ENCODE measurements at regions not wholly inside any gene's neighbourhood (a gene's known extent, or its start where the extent isn't known, plus 50 kb on each side); places are given as distances from the start of the nearest gene placed in this dataset.

DNA sequence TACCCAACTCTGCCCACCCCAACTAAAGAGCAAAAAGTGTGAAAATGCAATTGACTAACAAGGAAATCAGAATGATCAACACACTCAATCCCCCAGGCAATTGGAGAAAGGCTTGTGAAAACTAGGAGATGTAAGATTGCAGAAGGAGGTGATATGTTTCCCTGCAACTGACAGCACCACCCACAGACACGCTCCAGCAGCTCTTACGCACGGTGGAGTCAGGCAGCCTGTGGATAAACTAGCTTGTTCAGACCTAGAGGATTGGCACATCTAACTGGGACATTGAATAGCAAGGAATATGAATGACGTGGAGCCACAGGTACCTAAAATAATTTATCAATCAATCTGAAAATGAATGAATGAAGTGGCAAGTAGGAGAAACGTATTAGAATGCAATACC, 125.7 kb upstream of the MYO3A start:
- Histone ChIP-seq H3K4me3 (ENCODE audit: low read depth in 1 of 2, low read length in 2 of 2) (no peak overlapping the region), H3K4me1 (ENCODE audit: control insufficient read depth in 1 of 2, insufficient read depth in 2 of 2, low read length in 2 of 2) (no peaks in the 10 kb centered on the region), H3K36me3 (ENCODE audit: control insufficient read depth in 1 of 2, insufficient read depth in 2 of 2, low read length in 2 of 2) (no peaks in the 10 kb centered on the region), H3K9me3 (ENCODE audit: control insufficient read depth in 1 of 2, low read length in 2 of 2) (no peaks in the 10 kb centered on the region), H3K27me3 (ENCODE audit: low read depth, low read length) (no peaks in the 10 kb centered on the region), H3K27ac (ENCODE audit: low read length) (no peak overlapping the region)

DNA sequence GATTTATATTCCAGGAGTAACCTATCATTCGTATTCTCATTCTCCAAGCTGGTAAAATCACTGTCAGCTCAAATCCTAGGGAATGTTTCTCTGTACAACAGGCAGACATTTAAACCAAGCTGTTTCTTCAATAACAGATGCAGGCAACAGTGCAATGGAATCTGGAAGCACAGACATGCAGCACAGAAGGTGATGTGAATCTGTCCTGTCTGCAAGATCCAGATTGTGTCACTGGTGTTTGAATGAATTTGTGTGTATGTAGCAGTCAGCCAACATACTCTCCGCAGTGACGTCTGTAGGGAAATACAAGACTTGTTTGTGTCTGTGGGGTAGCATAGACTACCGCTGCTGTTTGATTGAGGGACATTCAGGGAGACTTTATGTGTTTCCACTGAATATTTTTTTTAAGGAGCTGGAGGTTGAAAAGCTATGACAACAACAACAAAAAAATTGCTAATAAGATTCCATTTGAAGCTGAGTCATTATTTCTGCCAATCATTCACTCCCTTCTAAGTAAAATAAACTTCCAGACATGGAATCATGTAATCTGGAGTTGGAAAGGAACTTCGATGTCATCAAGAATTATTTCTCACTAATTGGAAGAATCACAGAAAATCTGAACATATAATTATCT, 122.9 kb upstream of the MYO3A start:
- no peak overlapping the region for H3K27ac ChIP-seq (ENCODE audit: low read length)
- no peaks in the 10 kb centered on the region for H3K4me1 ChIP-seq (ENCODE audit: control insufficient read depth in 1 of 2, insufficient read depth in 2 of 2, low read length in 2 of 2)
- no peaks in the 10 kb centered on the region for H3K36me3 ChIP-seq (ENCODE audit: control insufficient read depth in 1 of 2, insufficient read depth in 2 of 2, low read length in 2 of 2)
- no peaks in the 10 kb centered on the region for H3K27me3 ChIP-seq (ENCODE audit: low read depth, low read length)
- H3K9me3 ChIP-seq (ENCODE audit: control insufficient read depth in 1 of 2, low read length in 2 of 2), result no peaks in the 10 kb centered on the region
- H3K4me3 ChIP-seq (ENCODE audit: low read depth in 1 of 2, low read length in 2 of 2), result no peak overlapping the region

DNA sequence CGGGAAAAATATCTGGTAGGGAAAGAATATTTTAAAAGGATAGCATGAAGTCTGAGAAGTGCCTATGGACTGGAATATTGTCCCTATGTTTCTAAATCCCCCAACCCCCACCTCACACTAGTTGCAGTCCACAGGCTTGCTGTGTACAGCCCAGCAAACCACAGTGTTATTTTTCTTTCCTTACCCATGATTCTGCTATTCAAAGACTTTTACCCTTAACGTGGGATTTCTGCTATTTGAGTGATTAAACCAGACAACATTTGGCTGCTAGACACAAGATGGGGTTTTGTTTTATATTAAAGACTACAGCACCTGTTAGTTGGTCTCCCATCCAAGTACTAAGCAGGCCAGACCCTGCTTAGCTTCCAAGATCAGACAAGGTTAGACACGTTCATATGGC, 120.5 kb upstream of the MYO3A start:
- H3K27ac ChIP-seq (ENCODE audit: low read length), result no peak overlapping the region
- H3K4me3 ChIP-seq (ENCODE audit: low read depth in 1 of 2, low read length in 2 of 2), result no peak overlapping the region
- H3K9me3 ChIP-seq (ENCODE audit: control insufficient read depth in 1 of 2, low read length in 2 of 2), result no peaks in the 10 kb centered on the region
- H3K27me3 ChIP-seq (ENCODE audit: low read depth, low read length), result no peaks in the 10 kb centered on the region
- H3K36me3 ChIP-seq (ENCODE audit: control insufficient read depth in 1 of 2, insufficient read depth in 2 of 2, low read length in 2 of 2), result no peaks in the 10 kb centered on the region
- no peaks in the 10 kb centered on the region for H3K4me1 ChIP-seq (ENCODE audit: control insufficient read depth in 1 of 2, insufficient read depth in 2 of 2, low read length in 2 of 2)

GRCh38 chr10:25815236-25815635, 118.8 kb upstream of the MYO3A start:
- Histone ChIP-seq H3K4me3 (ENCODE audit: low read depth in 1 of 2, low read length in 2 of 2) (no peak overlapping the region), H3K4me1 (ENCODE audit: control insufficient read depth in 1 of 2, insufficient read depth in 2 of 2, low read length in 2 of 2) (no peaks in the 10 kb centered on the region), H3K9me3 (ENCODE audit: control insufficient read depth in 1 of 2, low read length in 2 of 2) (no peaks in the 10 kb centered on the region)

GRCh38 chr10:25815999-25816768, 117.8 kb upstream of the MYO3A start:
- Histone ChIP-seq H3K27ac (ENCODE audit: low read length) (no peak overlapping the region), H3K27me3 (ENCODE audit: low read depth, low read length) (no peaks in the 10 kb centered on the region), H3K4me3 (ENCODE audit: low read depth in 1 of 2, low read length in 2 of 2) (no peak overlapping the region), H3K9me3 (ENCODE audit: control insufficient read depth in 1 of 2, low read length in 2 of 2) (no peaks in the 10 kb centered on the region), H3K4me1 (ENCODE audit: control insufficient read depth in 1 of 2, insufficient read depth in 2 of 2, low read length in 2 of 2) (no peaks in the 10 kb centered on the region), H3K36me3 (ENCODE audit: control insufficient read depth in 1 of 2, insufficient read depth in 2 of 2, low read length in 2 of 2) (no peaks in the 10 kb centered on the region)

More at GRCh38 chr10:25815236-25815635, 118.8 kb upstream of the MYO3A start:
- H3K27ac ChIP-seq (ENCODE audit: low read length), result no peak overlapping the region
- H3K36me3 ChIP-seq (ENCODE audit: control insufficient read depth in 1 of 2, insufficient read depth in 2 of 2, low read length in 2 of 2), result no peaks in the 10 kb centered on the region
- H3K27me3 ChIP-seq (ENCODE audit: low read depth, low read length), result no peaks in the 10 kb centered on the region

GRCh38 chr10:25817200-25817599, 116.8 kb upstream of the MYO3A start:
- Histone ChIP-seq H3K4me3 (ENCODE audit: low read depth in 1 of 2, low read length in 2 of 2) (no peak overlapping the region), H3K36me3 (ENCODE audit: control insufficient read depth in 1 of 2, insufficient read depth in 2 of 2, low read length in 2 of 2) (no peaks in the 10 kb centered on the region), H3K4me1 (ENCODE audit: control insufficient read depth in 1 of 2, insufficient read depth in 2 of 2, low read length in 2 of 2) (no peaks in the 10 kb centered on the region), H3K27me3 (ENCODE audit: low read depth, low read length) (no peaks in the 10 kb centered on the region), H3K9me3 (ENCODE audit: control insufficient read depth in 1 of 2, low read length in 2 of 2) (no peaks in the 10 kb centered on the region), H3K27ac (ENCODE audit: low read length) (no peak overlapping the region)

GRCh38 chr10:25818751-25819150, 115.3 kb upstream of the MYO3A start:
- H3K4me1 ChIP-seq (ENCODE audit: control insufficient read depth in 1 of 2, insufficient read depth in 2 of 2, low read length in 2 of 2), result no peaks in the 10 kb centered on the region
- H3K4me3 ChIP-seq (ENCODE audit: low read depth in 1 of 2, low read length in 2 of 2), result no peak overlapping the region
- H3K9me3 ChIP-seq (ENCODE audit: control insufficient read depth in 1 of 2, low read length in 2 of 2), result no peaks in the 10 kb centered on the region
- H3K36me3 ChIP-seq (ENCODE audit: control insufficient read depth in 1 of 2, insufficient read depth in 2 of 2, low read length in 2 of 2), result no peaks in the 10 kb centered on the region
- no peak overlapping the region for H3K27ac ChIP-seq (ENCODE audit: low read length)
- H3K27me3 ChIP-seq (ENCODE audit: low read depth, low read length), result no peaks in the 10 kb centered on the region

GRCh38 chr10:25820472-25820871, 113.6 kb upstream of the MYO3A start:
- Histone ChIP-seq H3K36me3 (ENCODE audit: control insufficient read depth in 1 of 2, insufficient read depth in 2 of 2, low read length in 2 of 2) (no peaks in the 10 kb centered on the region), H3K9me3 (ENCODE audit: control insufficient read depth in 1 of 2, low read length in 2 of 2) (no peaks in the 10 kb centered on the region), H3K27me3 (ENCODE audit: low read depth, low read length) (no peaks in the 10 kb centered on the region), H3K4me3 (ENCODE audit: low read depth in 1 of 2, low read length in 2 of 2) (no peak overlapping the region), H3K27ac (ENCODE audit: low read length) (no peak overlapping the region), H3K4me1 (ENCODE audit: control insufficient read depth in 1 of 2, insufficient read depth in 2 of 2, low read length in 2 of 2) (no peaks in the 10 kb centered on the region)

DNA sequence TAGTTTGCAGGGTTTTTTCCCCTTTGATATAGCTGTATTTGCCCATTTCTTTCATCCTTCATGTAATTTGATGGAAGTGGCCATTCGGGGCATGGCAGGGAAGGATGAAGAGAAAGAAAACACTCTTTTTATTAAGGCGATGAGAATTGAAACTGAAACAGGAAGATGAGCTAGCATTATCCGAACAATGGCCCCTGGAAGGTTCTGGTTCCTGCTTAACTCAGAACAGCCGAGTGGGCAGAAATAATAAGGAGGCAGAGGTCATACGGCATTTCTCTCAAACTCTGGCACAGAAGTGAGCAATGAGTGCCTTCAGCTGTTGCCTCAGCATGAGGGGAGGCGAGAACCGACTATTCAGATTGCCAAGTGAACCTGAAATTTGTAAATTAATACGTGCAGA, 113.2 kb upstream of the MYO3A start:
- no peaks in the 10 kb centered on the region for H3K4me1 ChIP-seq (ENCODE audit: control insufficient read depth in 1 of 2, insufficient read depth in 2 of 2, low read length in 2 of 2)
- H3K27me3 ChIP-seq (ENCODE audit: low read depth, low read length), result no peaks in the 10 kb centered on the region
- H3K4me3 ChIP-seq (ENCODE audit: low read depth in 1 of 2, low read length in 2 of 2), result no peak overlapping the region
- H3K27ac ChIP-seq (ENCODE audit: low read length), result no peak overlapping the region
- no peaks in the 10 kb centered on the region for H3K9me3 ChIP-seq (ENCODE audit: control insufficient read depth in 1 of 2, low read length in 2 of 2)
- no peaks in the 10 kb centered on the region for H3K36me3 ChIP-seq (ENCODE audit: control insufficient read depth in 1 of 2, insufficient read depth in 2 of 2, low read length in 2 of 2)

DNA sequence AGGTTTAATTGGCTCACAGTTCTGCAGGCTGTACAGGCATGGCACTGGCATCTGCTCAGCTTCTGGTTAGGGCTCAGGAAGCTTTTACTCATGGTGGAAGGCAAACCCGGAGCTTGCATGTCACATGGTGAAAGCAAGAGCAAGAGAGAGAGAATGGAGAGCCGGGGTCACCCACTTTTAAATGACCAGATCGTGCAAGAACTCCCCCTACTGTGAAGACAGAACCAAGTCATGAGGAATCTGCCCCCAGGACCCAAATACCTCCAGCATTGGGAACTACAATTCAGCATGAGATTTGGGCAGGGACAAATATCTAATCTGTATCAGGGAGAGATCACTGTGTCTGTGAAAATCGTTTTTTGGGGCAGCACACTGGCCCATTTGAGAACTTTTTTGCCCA, 110.0 kb upstream of the MYO3A start:
- no peaks in the 10 kb centered on the region for H3K9me3 ChIP-seq (ENCODE audit: control insufficient read depth in 1 of 2, low read length in 2 of 2)
- H3K4me1 ChIP-seq (ENCODE audit: control insufficient read depth in 1 of 2, insufficient read depth in 2 of 2, low read length in 2 of 2), result no peaks in the 10 kb centered on the region
- no peaks in the 10 kb centered on the region for H3K27me3 ChIP-seq (ENCODE audit: low read depth, low read length)
- H3K4me3 ChIP-seq (ENCODE audit: low read depth in 1 of 2, low read length in 2 of 2), result no peak overlapping the region
- no peaks in the 10 kb centered on the region for H3K36me3 ChIP-seq (ENCODE audit: control insufficient read depth in 1 of 2, insufficient read depth in 2 of 2, low read length in 2 of 2)
- no peak overlapping the region for H3K27ac ChIP-seq (ENCODE audit: low read length)

DNA sequence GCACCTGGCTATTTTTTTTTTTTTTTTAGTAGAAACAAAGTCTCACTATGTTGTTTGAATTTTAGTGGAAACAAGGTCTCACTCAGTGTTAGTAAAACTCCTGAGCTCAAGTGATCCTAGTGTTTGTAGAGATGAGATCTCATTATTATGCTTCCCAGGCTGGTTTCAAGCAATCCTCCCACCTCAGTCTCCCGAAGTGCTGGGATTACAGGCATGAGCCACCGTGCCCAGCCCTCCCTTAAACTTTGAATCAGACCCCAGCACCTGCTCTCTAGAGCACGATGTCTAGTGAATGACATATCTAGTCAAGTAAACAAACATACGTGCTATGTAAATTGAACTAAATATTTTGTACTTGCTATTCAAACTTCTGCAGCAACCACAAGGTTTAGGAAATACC, 105.6 kb upstream of the MYO3A start:
- no peak overlapping the region for H3K27ac ChIP-seq (ENCODE audit: low read length)
- H3K9me3 ChIP-seq (ENCODE audit: control insufficient read depth in 1 of 2, low read length in 2 of 2), result no peaks in the 10 kb centered on the region
- no peaks in the 10 kb centered on the region for H3K4me1 ChIP-seq (ENCODE audit: control insufficient read depth in 1 of 2, insufficient read depth in 2 of 2, low read length in 2 of 2)
- H3K4me3 ChIP-seq (ENCODE audit: low read depth in 1 of 2, low read length in 2 of 2), result no peak overlapping the region
- H3K36me3 ChIP-seq (ENCODE audit: control insufficient read depth in 1 of 2, insufficient read depth in 2 of 2, low read length in 2 of 2), result no peaks in the 10 kb centered on the region
- H3K27me3 ChIP-seq (ENCODE audit: low read depth, low read length), result no peaks in the 10 kb centered on the region

- Histone ChIP-seq H3K27ac (ENCODE audit: low read length) (no peak overlapping the region), H3K4me1 (ENCODE audit: control insufficient read depth in 1 of 2, insufficient read depth in 2 of 2, low read length in 2 of 2) (no peaks in the 10 kb centered on the region), H3K4me3 (ENCODE audit: low read depth in 1 of 2, low read length in 2 of 2) (no peak overlapping the region)
Measured at GRCh38 chr10:25831080-25831479, 102.9 kb upstream of the MYO3A start.

More at GRCh38 chr10:25831080-25831479, 102.9 kb upstream of the MYO3A start:
- Histone ChIP-seq H3K9me3 (ENCODE audit: control insufficient read depth in 1 of 2, low read length in 2 of 2) (no peaks in the 10 kb centered on the region), H3K36me3 (ENCODE audit: control insufficient read depth in 1 of 2, insufficient read depth in 2 of 2, low read length in 2 of 2) (no peaks in the 10 kb centered on the region), H3K27me3 (ENCODE audit: low read depth, low read length) (no peaks in the 10 kb centered on the region)

All from muscle layer of duodenum (tissue), 2 donors.